ENCODE measurements at regions not wholly inside any gene's neighbourhood (a gene's known extent, or its start where the extent isn't known, plus 50 kb on each side); places are given as distances from the start of the nearest gene placed in this dataset.

DNA sequence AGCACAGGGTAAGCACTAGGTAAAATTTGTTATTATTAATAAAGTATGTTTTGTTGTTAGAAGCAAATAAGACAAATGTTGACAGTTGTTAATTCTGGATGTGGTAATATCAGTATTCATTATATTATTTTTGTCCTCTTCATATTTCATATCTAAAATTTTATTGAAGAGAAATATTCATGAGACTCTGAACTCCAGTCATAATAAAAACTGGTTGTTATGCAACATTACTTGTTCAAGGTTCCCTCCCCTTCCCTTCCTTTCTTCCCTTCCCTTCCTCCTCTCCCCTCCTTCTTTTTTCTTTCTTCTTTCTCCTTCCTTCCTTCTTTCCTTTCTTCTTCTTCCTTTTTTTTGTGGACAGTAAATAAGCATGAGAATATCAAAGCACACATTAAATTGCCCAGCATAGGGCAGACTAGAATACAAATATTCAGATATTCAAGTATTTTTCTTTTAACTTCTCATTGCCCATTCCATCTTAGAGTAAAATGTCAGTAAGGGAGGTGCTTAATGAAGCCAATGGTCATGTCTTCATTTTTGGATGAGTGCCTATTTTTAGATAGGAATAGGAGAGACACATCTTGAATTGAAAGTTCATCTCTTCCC lies 245.0 kb downstream of the INHBA start:
- CTCF ChIA-PET: no interaction called here
- no peak overlapping the region for H3K4me3 Mint-ChIP-seq
- DNase-seq (no peak), ATAC-seq (ENCODE audit: poor library complexity) (no peak)
- intact Hi-C loops (cut with DNase I, micrococcal nuclease): no loop called here
- H3K9me3 Mint-ChIP-seq: peaks cover 7% of the 10 kb centered on the region
- H3K4me3 ChIP-seq (ENCODE audit: low read length): no peak overlapping the region
- H3K4me1 ChIP-seq (ENCODE audit: insufficient read depth, low read length): no peaks in the 10 kb centered on the region
- no peaks in the 10 kb centered on the region for H3K36me3 ChIP-seq (ENCODE audit: insufficient read depth, low read length)
- TF ChIP-seq, protein P1, sequence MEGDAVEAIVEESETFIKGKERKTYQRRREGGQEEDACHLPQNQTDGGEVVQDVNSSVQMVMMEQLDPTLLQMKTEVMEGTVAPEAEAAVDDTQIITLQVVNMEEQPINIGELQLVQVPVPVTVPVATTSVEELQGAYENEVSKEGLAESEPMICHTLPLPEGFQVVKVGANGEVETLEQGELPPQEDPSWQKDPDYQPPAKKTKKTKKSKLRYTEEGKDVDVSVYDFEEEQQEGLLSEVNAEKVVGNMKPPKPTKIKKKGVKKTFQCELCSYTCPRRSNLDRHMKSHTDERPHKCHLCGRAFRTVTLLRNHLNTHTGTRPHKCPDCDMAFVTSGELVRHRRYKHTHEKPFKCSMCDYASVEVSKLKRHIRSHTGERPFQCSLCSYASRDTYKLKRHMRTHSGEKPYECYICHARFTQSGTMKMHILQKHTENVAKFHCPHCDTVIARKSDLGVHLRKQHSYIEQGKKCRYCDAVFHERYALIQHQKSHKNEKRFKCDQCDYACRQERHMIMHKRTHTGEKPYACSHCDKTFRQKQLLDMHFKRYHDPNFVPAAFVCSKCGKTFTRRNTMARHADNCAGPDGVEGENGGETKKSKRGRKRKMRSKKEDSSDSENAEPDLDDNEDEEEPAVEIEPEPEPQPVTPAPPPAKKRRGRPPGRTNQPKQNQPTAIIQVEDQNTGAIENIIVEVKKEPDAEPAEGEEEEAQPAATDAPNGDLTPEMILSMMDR (IDR thresholded peaks at IDR 0.05): no peak
- no peaks in the 10 kb centered on the region for H3K27me3 ChIP-seq (ENCODE audit: control insufficient read depth in 1 of 2, insufficient read depth in 2 of 2, low read length in 2 of 2)
- POLR2A ChIA-PET: no interaction called here
- no peak overlapping the region for H3K27ac Mint-ChIP-seq
- peaks cover 0 to 7% of the 10 kb centered on the region in 2 experiments for H3K9me3 ChIP-seq (ENCODE audit: control insufficient read depth in 1 of 2, insufficient read depth in 1 of 2, low read length in 2 of 2)
- no peaks in the 10 kb centered on the region for H3K36me3 Mint-ChIP-seq (ENCODE audit: low read depth)
- no peaks in the 10 kb centered on the region for H3K4me1 Mint-ChIP-seq (ENCODE audit: low read depth)
- H3K27ac ChIP-seq (ENCODE audit: low read depth in 1 of 2, low read length in 2 of 2): no peak overlapping the region
- no peaks in the 10 kb centered on the region for H3K27me3 Mint-ChIP-seq

DNA sequence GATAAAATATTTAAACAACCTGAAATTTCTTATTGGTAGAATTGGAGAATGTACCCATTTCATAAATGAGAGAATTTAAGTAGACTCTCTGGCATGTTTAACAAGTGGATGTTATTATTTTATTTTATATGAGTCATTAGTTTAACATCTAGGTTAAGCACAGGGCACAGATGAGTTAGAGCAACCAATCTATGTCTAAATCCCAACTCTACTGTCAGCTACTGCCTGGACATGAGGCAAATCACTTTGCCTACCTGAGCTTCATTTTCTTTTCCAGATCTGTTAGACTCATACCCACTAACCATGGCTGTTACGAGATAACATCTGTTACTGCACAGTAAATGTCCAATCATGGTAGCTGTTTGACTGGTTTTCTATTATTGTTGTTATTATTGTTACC lies 251.1 kb downstream of the INHBA start:
- H3K36me3 ChIP-seq (ENCODE audit: insufficient read depth, low read length): no peaks in the 10 kb centered on the region
- H3K9me3 Mint-ChIP-seq: no peaks in the 10 kb centered on the region
- POLR2A ChIA-PET: no interaction called here
- H3K36me3 Mint-ChIP-seq (ENCODE audit: low read depth): no peaks in the 10 kb centered on the region
- ATAC-seq (ENCODE audit: poor library complexity) (no peak), DNase-seq (no peak)
- intact Hi-C loops (cut with DNase I, micrococcal nuclease): no loop called here
- CTCF ChIA-PET: no interaction called here
- H3K9me3 ChIP-seq (ENCODE audit: control insufficient read depth in 1 of 2, insufficient read depth in 1 of 2, low read length in 2 of 2): peaks cover 0 to 5% of the 10 kb centered on the region in 2 experiments
- H3K4me1 ChIP-seq (ENCODE audit: insufficient read depth, low read length): no peaks in the 10 kb centered on the region
- no peaks in the 10 kb centered on the region for H3K4me1 Mint-ChIP-seq (ENCODE audit: low read depth)
- H3K4me3 Mint-ChIP-seq: no peak overlapping the region
- no peak overlapping the region for H3K4me3 ChIP-seq (ENCODE audit: low read length)
- TF ChIP-seq, protein P1 (IDR thresholded peaks at IDR 0.05): no peak
- no peak overlapping the region for H3K27ac Mint-ChIP-seq
- no peak overlapping the region for H3K27ac ChIP-seq (ENCODE audit: low read depth in 1 of 2, low read length in 2 of 2)
- H3K27me3 ChIP-seq (ENCODE audit: control insufficient read depth in 1 of 2, insufficient read depth in 2 of 2, low read length in 2 of 2): no peaks in the 10 kb centered on the region
- no peaks in the 10 kb centered on the region for H3K27me3 Mint-ChIP-seq

DNA sequence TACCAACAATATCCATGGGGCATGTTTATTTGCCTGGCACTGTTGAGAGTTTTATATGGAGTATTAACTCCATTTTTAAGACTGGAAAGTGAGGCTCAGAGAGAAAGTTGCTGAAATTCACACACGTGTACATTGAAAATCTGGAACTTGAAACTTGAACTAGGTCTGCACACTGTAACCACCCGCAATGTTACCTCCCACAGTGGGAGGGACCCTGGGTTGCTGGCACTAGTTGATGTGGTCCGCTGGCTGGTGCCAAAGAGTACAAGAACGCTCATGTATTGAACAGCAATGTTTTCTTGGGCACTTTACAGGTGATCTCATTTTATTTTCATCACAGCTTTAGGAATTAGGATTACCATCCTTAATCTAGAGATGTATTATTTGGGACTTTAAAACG lies 253.2 kb downstream of the INHBA start:
- Mint-ChIP-seq H3K36me3 (ENCODE audit: low read depth) (no peaks in the 10 kb centered on the region), H3K9me3 (no peaks in the 10 kb centered on the region), H3K27ac (no peak overlapping the region), H3K4me1 (ENCODE audit: low read depth) (no peaks in the 10 kb centered on the region), H3K4me3 (no peak overlapping the region), H3K27me3 (no peaks in the 10 kb centered on the region)
- Histone ChIP-seq H3K9me3 (ENCODE audit: control insufficient read depth in 1 of 2, insufficient read depth in 1 of 2, low read length in 2 of 2) (peaks cover 0 to 5% of the 10 kb centered on the region in 2 experiments), H3K4me3 (ENCODE audit: low read length) (no peak overlapping the region), H3K36me3 (ENCODE audit: insufficient read depth, low read length) (no peaks in the 10 kb centered on the region), H3K4me1 (ENCODE audit: insufficient read depth, low read length) (no peaks in the 10 kb centered on the region), H3K27ac (ENCODE audit: low read depth in 1 of 2, low read length in 2 of 2) (no peak overlapping the region), H3K27me3 (ENCODE audit: control insufficient read depth in 1 of 2, insufficient read depth in 2 of 2, low read length in 2 of 2) (no peaks in the 10 kb centered on the region)
- no peak for ATAC-seq (ENCODE audit: poor library complexity)
- intact Hi-C loops (cut with DNase I, micrococcal nuclease): no loop called here
- DNase-seq: no peak
- TF ChIP-seq, protein P1 (IDR thresholded peaks at IDR 0.05): no peak
- POLR2A ChIA-PET: no interaction called here
- CTCF ChIA-PET: no interaction called here
